ENCODE measurements at regions not wholly inside any gene's neighbourhood (a gene's known extent, or its start where the extent isn't known, plus 50 kb on each side); places are given as distances from the start of the nearest gene placed in this dataset.

GRCh38 chr11:96652516-96652915 lies 262.7 kb downstream of the JRKL start:
- no peaks in the 10 kb centered on the region for H3K36me3 Mint-ChIP-seq (ENCODE audit: insufficient read depth in 1 of 3, low read depth in 3 of 3)
- no peak overlapping the region for H2BK120ac ChIP-seq (ENCODE audit: low read depth, low read length, poor library complexity, severe bottlenecking)
- H3K27me3 Mint-ChIP-seq (ENCODE audit: low read depth) = no peaks in the 10 kb centered on the region
- TF ChIP-seq CTCF (conservative IDR thresholded peaks at IDR 0.05) = no peak
- H2BK5ac ChIP-seq (ENCODE audit: insufficient read length, low read length) = no peak overlapping the region
- H2BK15ac ChIP-seq (ENCODE audit: low read depth, low read length) = no peak overlapping the region
- H3K4me1 Mint-ChIP-seq = peaks cover 3 to 4% of the 10 kb centered on the region in 2 experiments
- H3K23me2 ChIP-seq (ENCODE audit: insufficient read length, low read depth, low read length, poor library complexity, severe bottlenecking) = no peaks in the 10 kb centered on the region
- DNase-seq = no peak
- H4K20me1 ChIP-seq (ENCODE audit: control insufficient read depth, insufficient read depth, insufficient read length) = no peaks in the 10 kb centered on the region
- no peak overlapping the region for H3K27ac ChIP-seq (ENCODE audit: insufficient read length, low read depth, low read length)
- no peak overlapping the region for H3K23ac ChIP-seq (ENCODE audit: insufficient read length, low read depth, low read length)
- no peak overlapping the region for H3K4me2 ChIP-seq (ENCODE audit: insufficient read depth, insufficient read length, low read length)
- no peak overlapping the region for H3K14ac ChIP-seq (ENCODE audit: insufficient read depth, low read length)
- no peak overlapping the region for H3K4me3 Mint-ChIP-seq
- no peak overlapping the region for H4K5ac ChIP-seq (ENCODE audit: insufficient read length, low read depth, low read length)
- H2BK20ac ChIP-seq (ENCODE audit: low read depth, low read length, poor library complexity, severe bottlenecking) = no peak overlapping the region
- no peak overlapping the region for H2AFZ ChIP-seq (ENCODE audit: low read length)
- H3K9ac ChIP-seq (ENCODE audit: extremely low read depth, insufficient read length, low read length) = no peak overlapping the region
- H3K79me1 ChIP-seq (ENCODE audit: insufficient read depth, low read depth, low read length, poor library complexity, severe bottlenecking) = no peaks in the 10 kb centered on the region
- no peak overlapping the region for H3K27ac Mint-ChIP-seq
- H3T11ph ChIP-seq (ENCODE audit: low read length) = no peak overlapping the region
- no peaks in the 10 kb centered on the region for H3K27me3 ChIP-seq (ENCODE audit: insufficient read depth, low read length)
- no peak overlapping the region for H2BK12ac ChIP-seq (ENCODE audit: insufficient read length, low read depth, low read length)
- H3K18ac ChIP-seq (ENCODE audit: insufficient read length, low read depth, low read length) = no peak overlapping the region
- H3K4ac ChIP-seq (ENCODE audit: low read depth, low read length) = no peak overlapping the region
- no peaks in the 10 kb centered on the region for H3K9me3 ChIP-seq (ENCODE audit: control insufficient read depth, low read depth, low read length)
- no peak overlapping the region for H2AK5ac ChIP-seq (ENCODE audit: insufficient read length, low read length)
- H4K91ac ChIP-seq (ENCODE audit: insufficient read length, low read depth, low read length) = no peak overlapping the region
- no peak overlapping the region for H4K8ac ChIP-seq (replicated peaks; ENCODE audit: insufficient read length, low read depth, low read length)
- H3K79me2 ChIP-seq (ENCODE audit: insufficient read depth, low read length) = no peaks in the 10 kb centered on the region
- WGBS (ENCODE audit: extremely low coverage, insufficient read length, low lambda C conversion rate) = no CpG with 5 or more reads among the region's 2 CpGs
- H3K4me1 ChIP-seq (ENCODE audit: insufficient read depth, low read length) = no peaks in the 10 kb centered on the region
- no peak overlapping the region for H3K56ac ChIP-seq (ENCODE audit: insufficient read length, low read depth, low read length)
- H3K9me3 Mint-ChIP-seq = no peaks in the 10 kb centered on the region; a peak in 1 of 5 replicates
